CD4-positive, alpha-beta T cell treated with Interleukin-4 for 4 hours (primary cell): ENCODE measurements at regions not wholly inside any gene's neighbourhood (a gene's known extent, or its start where the extent isn't known, plus 50 kb on each side); places are given as distances from the start of the nearest gene placed in this dataset.
A peak's percentile ranks its signal among the peaks of the same experiment; 100 is the strongest.
"Not testable (repeated sequence)": the region's sequence is repeated elsewhere in the genome, so short reads cannot be mapped to it uniquely, and the experiment has no call there.

Experiments used
- DNase-seq: peaks from one replicate; pipeline ENCODE4 v3.0.0-alpha.2; 2020

GRCh38 chrX:140064993-140065392, 99.7 kb upstream of the CXorf66 start:
- no peak for DNase-seq

- DNase-seq, result peak; percentile 32
Observed at GRCh38 chrX:140057001-140057411, 91.7 kb upstream of the CXorf66 start.

- DNase-seq, result no peak
Observed at GRCh38 chrX:140053846-140054245, 88.5 kb upstream of the CXorf66 start.

- DNase-seq, result no peak
Observed at GRCh38 chrX:140050906-140051305, 85.6 kb upstream of the CXorf66 start.

GRCh38 chrX:140040386-140040785, 75.1 kb upstream of the CXorf66 start:
- no peak for DNase-seq

GRCh38 chrX:140038842-140039241, 73.5 kb upstream of the CXorf66 start:
- DNase-seq, result no peak

GRCh38 chrX:140034916-140035315, 69.6 kb upstream of the CXorf66 start:
- DNase-seq, result no peak

GRCh38 chrX:140022482-140022881, 57.2 kb upstream of the CXorf66 start:
- DNase-seq, result no peak

GRCh38 chrX:140019134-140019533, 53.8 kb upstream of the CXorf66 start:
- DNase-seq, result not testable (repeated sequence)
